H1 (cell line): ENCODE measurements at regions not wholly inside any gene's neighbourhood (a gene's known extent, or its start where the extent isn't known, plus 50 kb on each side); places are given as distances from the start of the nearest gene placed in this dataset.

Source experiments
- CTCF ChIA-PET: fragments of 300-600 bp; sonication (Branson Sonifier 250); formaldehyde crosslinking; loops from one replicate; lab custom pipeline; 2021; ENCODE audit not compliant: partially characterized antibody; lab: Charles Lee
- POLR2A ChIA-PET: fragments of 300-600 bp; sonication (Branson Sonifier 250); formaldehyde crosslinking; loops from one replicate; lab custom pipeline; 2021; ENCODE audit warnings: inconsistent platforms; ENCODE audit not compliant: partially characterized antibody; lab: Charles Lee
- DNase-seq, 2 experiments: peaks; one replicate each; pipeline versions ENCODE4 v3.0.0 to v3.0.0-alpha.2; 2010 to 2022; ENCODE audit warnings: low spot score in 2 of 2, low read depth in 1 of 2, mixed read lengths in 1 of 2
- FAIRE-seq: peaks from 2 replicates; lab custom pipeline; 2011; peaks lifted over from hg19 to GRCh38; lab: Jason Lieb, UNC
- H2AFZ ChIP-seq: 2 replicates; pipeline ENCODE4 v1.8.1; 2012; ENCODE audit warnings: low read length, inconsistent platforms
- H2AK5ac ChIP-seq: 2 replicates; pipeline ENCODE4 v1.6.1; 2013; ENCODE audit warnings: low read depth, low read length
- H2BK120ac ChIP-seq: replicated peaks from 2 replicates; pipeline ENCODE3; 2013; ENCODE audit warnings: low read depth, low read length, inconsistent platforms
- H2BK12ac ChIP-seq: 2 replicates; pipeline ENCODE4 v1.6.1; 2013; ENCODE audit warnings: low read depth, low read length
- H2BK15ac ChIP-seq: 2 replicates; pipeline ENCODE4 v1.6.1; 2013; ENCODE audit warnings: low read length
- H2BK20ac ChIP-seq: 2 replicates; pipeline ENCODE4 v1.6.1; 2013; ENCODE audit warnings: low read length
- H2BK5ac ChIP-seq: 2 replicates; pipeline ENCODE4 v1.6.1; 2013; ENCODE audit warnings: low read depth, low read length
- H3K14ac ChIP-seq: 2 replicates; pipeline ENCODE4 v1.6.1; 2013; ENCODE audit warnings: inconsistent platforms; ENCODE audit not compliant: insufficient read length
- H3K18ac ChIP-seq: 2 replicates; pipeline ENCODE4 v1.6.1; 2013; ENCODE audit warnings: low read length; ENCODE audit errors: extremely low read depth
- H3K23ac ChIP-seq: 2 replicates; pipeline ENCODE4 v1.6.1; 2013; ENCODE audit warnings: inconsistent platforms; ENCODE audit not compliant: insufficient read length
- H3K23me2 ChIP-seq: 2 replicates; pipeline ENCODE4 v1.6.1; 2013; ENCODE audit warnings: low read depth, low read length
- H3K27ac ChIP-seq: 2 replicates; pipeline ENCODE4 v1.6.1; 2011; ENCODE audit warnings: low read depth, low read length, inconsistent platforms
- H3K27me3 ChIP-seq, 4 experiments: replicated peaks in 1 of 4; 1 replicate in 1 of 4; 2 replicates in 3 of 4; pipeline versions ENCODE4 v1.6.1 to v1.8.1; 2011 to 2013; ENCODE audit warnings: low read length in 3 of 4, mild to moderate bottlenecking in 3 of 4, inconsistent platforms in 2 of 4, mixed read lengths in 2 of 4, moderate library complexity in 1 of 4; ENCODE audit not compliant: control insufficient read depth in 3 of 4, insufficient read depth in 3 of 4; ENCODE audit errors: extremely low read depth in 1 of 4
- H3K36me3 ChIP-seq, 4 experiments: 2 replicates each; pipeline versions ENCODE4 v1.6.1 to v1.8.1; 2011 to 2013; ENCODE audit warnings: mild to moderate bottlenecking in 4 of 4, low read length in 3 of 4, moderate library complexity in 2 of 4, control low read depth in 1 of 4, inconsistent platforms in 1 of 4; ENCODE audit not compliant: insufficient read depth in 4 of 4, control insufficient read depth in 2 of 4
- H3K4ac ChIP-seq: replicated peaks from 2 replicates; pipeline ENCODE3; 2013; ENCODE audit warnings: low read length, low read depth, mixed read lengths, inconsistent platforms; ENCODE audit not compliant: insufficient read length
- H3K4me1 ChIP-seq, 4 experiments: replicated peaks in 1 of 4; 1 replicate in 1 of 4; 2 replicates in 3 of 4; pipeline versions ENCODE4 v1.6.1 to v1.8.1; 2011 to 2013; ENCODE audit warnings: low read length in 3 of 4, inconsistent platforms in 2 of 4, mixed read lengths in 1 of 4; ENCODE audit not compliant: insufficient read depth in 4 of 4, control insufficient read depth in 3 of 4
- H3K4me2 ChIP-seq, 2 experiments: 2 replicates each; pipeline versions ENCODE4 v1.6.1 to v1.8.1; 2011 to 2013; ENCODE audit warnings: low read depth in 2 of 2, low read length in 2 of 2, control low read depth in 1 of 2, inconsistent platforms in 1 of 2, mild to moderate bottlenecking in 1 of 2; ENCODE audit not compliant: insufficient read depth in 1 of 2
- H3K4me3 ChIP-seq, 4 experiments: fragments of 200-600, 300-600 bp in 1 of 4; sonication (generic), shearing (Covaris generic), sonication (Bioruptor Twin) in 1 of 4; 2 replicates each; pipeline versions ENCODE4 v1.5.1 to v1.8.1; 2011 to 2016; ENCODE audit warnings: low read length in 4 of 4, low read depth in 3 of 4, control low read depth in 2 of 4, inconsistent platforms in 2 of 4, mild to moderate bottlenecking in 2 of 4, mixed read lengths in 1 of 4, moderate library complexity in 1 of 4; ENCODE audit not compliant: insufficient read depth in 2 of 4; ENCODE audit errors: extremely low read depth in 1 of 4
- H3K56ac ChIP-seq: replicated peaks from 2 replicates; pipeline ENCODE3; 2013; ENCODE audit warnings: low read depth, mild to moderate bottlenecking, mixed read lengths, low read length, inconsistent platforms; ENCODE audit not compliant: insufficient read length
- H3K79me1 ChIP-seq: 2 replicates; pipeline ENCODE4 v1.6.1; 2013; ENCODE audit warnings: low read depth, low read length, control low read depth
- H3K79me2 ChIP-seq, 2 experiments: 2 replicates each; pipeline versions ENCODE4 v1.6.1 to v1.8.1; 2012 to 2013; ENCODE audit warnings: low read length in 2 of 2, mild to moderate bottlenecking in 2 of 2, inconsistent platforms in 1 of 2; ENCODE audit not compliant: insufficient read depth in 2 of 2, control insufficient read depth in 1 of 2
- H3K9ac ChIP-seq, 4 experiments: replicated peaks in 1 of 4; 1 replicate in 1 of 4; 2 replicates in 3 of 4; pipeline versions ENCODE4 v1.6.1 to v1.8.1; 2011 to 2013; ENCODE audit warnings: low read depth in 3 of 4, low read length in 3 of 4, control low read depth in 2 of 4, mild to moderate bottlenecking in 2 of 4, moderate library complexity in 2 of 4, inconsistent platforms in 1 of 4; ENCODE audit errors: extremely low read depth in 1 of 4
- H3K9me3 ChIP-seq, 2 experiments: 2 replicates each; pipeline versions ENCODE4 v1.6.1 to v1.8.1; 2012 to 2013; ENCODE audit warnings: mild to moderate bottlenecking in 2 of 2, moderate library complexity in 2 of 2, control low read depth in 1 of 2, inconsistent platforms in 1 of 2, low read depth in 1 of 2, low read length in 1 of 2, mixed read lengths in 1 of 2; ENCODE audit not compliant: insufficient read depth in 2 of 2
- H4K20me1 ChIP-seq, 2 experiments: replicated peaks in 1 of 2; 2 replicates each; pipeline versions ENCODE3 to v1.8.1; 2011 to 2013; ENCODE audit warnings: inconsistent platforms in 2 of 2, low read length in 2 of 2, mild to moderate bottlenecking in 1 of 2; ENCODE audit not compliant: insufficient read depth in 2 of 2, control insufficient read depth in 1 of 2
- H4K5ac ChIP-seq: 2 replicates; pipeline ENCODE4 v1.6.1; 2013; ENCODE audit warnings: low read length, low read depth, mixed read lengths, inconsistent platforms; ENCODE audit not compliant: insufficient read length
- H4K8ac ChIP-seq: 2 replicates; pipeline ENCODE4 v1.8.0; 2013; ENCODE audit warnings: mild to moderate bottlenecking, moderate library complexity, low read length, inconsistent platforms; ENCODE audit not compliant: insufficient read depth; ENCODE audit errors: extremely low read depth
- H4K91ac ChIP-seq: replicated peaks from 2 replicates; pipeline ENCODE3; 2013; ENCODE audit warnings: low read length, mixed read lengths, inconsistent platforms; ENCODE audit not compliant: insufficient read length
- BRCA1 ChIP-seq: IDR thresholded peaks from 2 replicates; pipeline ENCODE4 v1.6.1; 2012; ENCODE audit warnings: low read depth, low read length, improper control_type of control experiment
- CBX8 ChIP-seq: fragments of 300-800, 300-1000 bp; sonication (generic); IDR thresholded peaks from 2 replicates; pipeline ENCODE4 v1.7.1; 2016; ENCODE audit warnings: low read depth, low read length, borderline replicate concordance
- CREB1 ChIP-seq: IDR thresholded peaks from 2 replicates; pipeline ENCODE4 v1.6.1; 2012; ENCODE audit warnings: inconsistent platforms
- CTBP2 ChIP-seq: IDR thresholded peaks from 2 replicates; pipeline ENCODE4 v1.7.0; 2011; ENCODE audit warnings: borderline replicate concordance, mild to moderate bottlenecking, moderate library complexity, mixed read lengths, low read length; ENCODE audit not compliant: insufficient read depth, insufficient read length
- HDAC2 ChIP-seq, 2 experiments: fragments of 300-600 bp in 1 of 2; sonication (generic) in 1 of 2; IDR thresholded peaks; 2 replicates each; pipeline ENCODE4 v1.6.1; 2011 to 2012; ENCODE audit warnings: low read depth in 2 of 2, low read length in 2 of 2, mild to moderate bottlenecking in 2 of 2, moderate library complexity in 2 of 2, borderline replicate concordance in 1 of 2, inconsistent platforms in 1 of 2
- JUN ChIP-seq: IDR thresholded peaks from 2 replicates; pipeline ENCODE4 v1.6.1; 2011; ENCODE audit warnings: low read depth, mild to moderate bottlenecking, improper control_type of control experiment, low read length
- NRF1 ChIP-seq: IDR thresholded peaks from 2 replicates; pipeline ENCODE4 v1.6.1; 2011; ENCODE audit warnings: mild to moderate bottlenecking, low read depth, low read length, improper control_type of control experiment
- POLR2A ChIP-seq, 2 experiments: IDR thresholded peaks; 1 replicate in 1 of 2; 2 replicates in 1 of 2; pipeline ENCODE4 v1.6.1; 2011; ENCODE audit warnings: low read depth in 2 of 2, low read length in 2 of 2, mild to moderate bottlenecking in 2 of 2; ENCODE audit errors: control extremely low read depth in 1 of 2
- RNF2 ChIP-seq: fragments of 200-900, 300-1000 bp; sonication (generic); IDR thresholded peaks from 2 replicates; pipeline ENCODE4 v1.7.1; 2016; ENCODE audit warnings: borderline replicate concordance, low read depth, mild to moderate bottlenecking, antibody characterized with exemption, low read length; ENCODE audit not compliant: poor library complexity, severe bottlenecking; ENCODE audit errors: missing control alignments
- SAP30 ChIP-seq: fragments of 300-600 bp; sonication (generic); IDR thresholded peaks from 2 replicates; pipeline ENCODE4 v1.7.1; 2012; ENCODE audit warnings: low read length, moderate library complexity, mild to moderate bottlenecking, inconsistent platforms; ENCODE audit not compliant: insufficient read depth, insufficient replicate concordance
- SUZ12 ChIP-seq: fragments of 200-600 bp; sonication (generic); IDR thresholded peaks from 2 replicates; pipeline ENCODE4 v1.6.1; 2012; ENCODE audit warnings: mild to moderate bottlenecking, inconsistent platforms, low read length, moderate library complexity, mixed read lengths
- TBP ChIP-seq: IDR thresholded peaks from 2 replicates; pipeline ENCODE4 v1.6.1; 2011; ENCODE audit warnings: low read depth, low read length, improper control_type of control experiment
- TEAD4 ChIP-seq: IDR thresholded peaks from 2 replicates; pipeline ENCODE4 v1.6.1; 2012; ENCODE audit warnings: low read depth, low read length, inconsistent platforms, mixed read lengths
- WGBS, 2 experiments: shearing (Covaris generic) in 1 of 2; methylation state at CpG; one replicate each; pipeline versions ENCODE4 v1.1.6 to v1.1.7; 2013 to 2015; ENCODE audit warnings: low lambda C conversion rate in 2 of 2, mixed read lengths in 2 of 2, inconsistent platforms in 1 of 2, low coverage in 1 of 2, missing lambda C conversion rate in 1 of 2; ENCODE audit not compliant: insufficient replicate concordance in 2 of 2, insufficient coverage in 1 of 2, insufficient read length in 1 of 2; ENCODE audit errors: extremely low coverage in 1 of 2, missing lambda C conversion rate in 1 of 2; 5-methylcytosine and 5-hydroxymethylcytosine counted together

GRCh38 chr6:20319520-20320357 lies 81.9 kb upstream of the E2F3 start:
- Histone ChIP-seq H4K8ac (no peak overlapping the region), H3K4me1 (no peaks in the 10 kb centered on the region), H4K91ac (no peak overlapping the region), H4K5ac (no peak overlapping the region), H3K9me3 (peaks cover 0 to 5% of the 10 kb centered on the region in 2 experiments; a peak in 1 of 4 replicates), H3K27me3 (no peaks in the 10 kb centered on the region), H3K56ac (no peak overlapping the region), H3K79me2 (no peaks in the 10 kb centered on the region), H2AFZ (no peak overlapping the region; the same call in 1 of the 2 replicates), H3K18ac (no peak overlapping the region), H3K14ac (no peak overlapping the region), H3K79me1 (no peaks in the 10 kb centered on the region), H3K4me3 (no peak overlapping the region), H4K20me1 (no peaks in the 10 kb centered on the region), H3K27ac (no peak overlapping the region), H2BK5ac (no peak overlapping the region), H2BK120ac (no peak overlapping the region), H2BK15ac (no peak overlapping the region), H3K23ac (no peak overlapping the region), H3K4ac (no peak overlapping the region), H2BK12ac (no peak overlapping the region), H2BK20ac (no peak overlapping the region), H2AK5ac (no peak overlapping the region), H3K23me2 (no peaks in the 10 kb centered on the region), H3K9ac (no peak overlapping the region), H3K4me2 (no peak overlapping the region), H3K36me3 (no peaks in the 10 kb centered on the region)
- ChIA-PET POLR2A (no interaction called here), CTCF (interaction anchor here (0.8 to 1.5 kb wide), 6 partner anchors 12 to 228 kb away, joined by 3 to 4 read pairs (median 3); no protein-coding TSS in a partner anchor)
- FAIRE-seq (no peak), DNase-seq (no peak)
- TF ChIP-seq TBP (no peak), CTBP2 (no peak), HDAC2 (IDR thresholded peaks at IDR 0.05; ENCODE audit: borderline replicate concordance in 1 of 2, low read depth in 2 of 2, low read length in 2 of 2) (no peak), JUN (no peak), NRF1 (no peak), BRCA1 (no peak), CREB1 (no peak), RNF2 (no peak), TEAD4 (no peak), POLR2A (IDR thresholded peaks at IDR 0.05; ENCODE audit: control extremely low read depth in 1 of 2, low read depth in 2 of 2, low read length in 2 of 2) (no peak), CBX8 (no peak), SUZ12 (no peak), SAP30 (no peak)
- 91% methylated on average over 23 of the region's 23 CpGs; no CpG with 5 or more reads in 1 of the 2 experiments for WGBS, 2 experiments
